ENCODE measurements at regions not wholly inside any gene's neighbourhood (a gene's known extent, or its start where the extent isn't known, plus 50 kb on each side); places are given as distances from the start of the nearest gene placed in this dataset.
"Not testable (repeated sequence)": the region's sequence is repeated elsewhere in the genome, so short reads cannot be mapped to it uniquely, and the experiment has no call there.

- H3K4me3 ChIP-seq, result no peak overlapping the region
- H3K9me3 ChIP-seq, result peaks cover 0 to 5% of the 10 kb centered on the region in 2 donors
- no peaks in the 10 kb centered on the region for H3K27me3 ChIP-seq
- no peaks in the 10 kb centered on the region for H3K36me3 ChIP-seq
- intact Hi-C loops (cut with DNase I), result no loop called here
- TF ChIP-seq POLR2A (IDR thresholded peaks at IDR 0.05), result no peak
- no peak for TF ChIP-seq CTCF (IDR thresholded peaks at IDR 0.05)
- TF ChIP-seq EP300 (IDR thresholded peaks at IDR 0.05), result no peak
- WGBS, 3 donors, result 81 to 87% (median 82%) methylated on average over 12 of the region's 12 CpGs
- no peak overlapping the region for H3K27ac ChIP-seq
- no peaks in the 10 kb centered on the region for H3K4me1 ChIP-seq (ENCODE audit: insufficient read depth)
- DNase-seq, result no peak
These were observed 598.1 kb downstream of the UQCRFS1 start for GRCh38 chr19:28614634-28615545.

GRCh38 chr19:28612275-28612769 lies 600.6 kb downstream of the UQCRFS1 start:
- TF ChIP-seq CTCF (IDR thresholded peaks at IDR 0.05), result no peak
- TF ChIP-seq EP300 (IDR thresholded peaks at IDR 0.05), result no peak
- no peaks in the 10 kb centered on the region for H3K27me3 ChIP-seq
- peaks cover 0 to 5% of the 10 kb centered on the region in 2 donors for H3K9me3 ChIP-seq

GRCh38 chr19:28611227-28611914 lies 601.6 kb downstream of the UQCRFS1 start:
- H3K9me3 ChIP-seq; H3K4me3 ChIP-seq; H3K27me3 ChIP-seq; intact Hi-C loops (cut with DNase I); H3K27ac ChIP-seq; H3K4me1 ChIP-seq (ENCODE audit: insufficient read depth); DNase-seq; H3K36me3 ChIP-seq: not testable (repeated sequence)
- WGBS, 3 donors, result 74 to 86% (median 75%) methylated on average over 8 of the region's 8 CpGs

More at GRCh38 chr19:28612275-28612769, 600.6 kb downstream of the UQCRFS1 start:
- 84 to 92% (median 89%) methylated on average over 8 of the region's 8 CpGs for WGBS, 3 donors
- H3K4me1 ChIP-seq (ENCODE audit: insufficient read depth), result no peaks in the 10 kb centered on the region
- H3K27ac ChIP-seq, result no peak overlapping the region
- no peaks in the 10 kb centered on the region for H3K36me3 ChIP-seq
- intact Hi-C loops (cut with DNase I), result no loop called here
- H3K4me3 ChIP-seq, result no peak overlapping the region
- DNase-seq, result no peak

GRCh38 chr19:28610731-28611130 lies 602.2 kb downstream of the UQCRFS1 start:
- TF ChIP-seq CTCF (IDR thresholded peaks at IDR 0.05) (no peak), EP300 (IDR thresholded peaks at IDR 0.05) (no peak), POLR2A (IDR thresholded peaks at IDR 0.05) (no peak)
- Histone ChIP-seq H3K36me3 (no peaks in the 10 kb centered on the region), H3K9me3 (peaks cover 0 to 4% of the 10 kb centered on the region in 2 donors), H3K4me1 (ENCODE audit: insufficient read depth) (no peaks in the 10 kb centered on the region), H3K27me3 (no peaks in the 10 kb centered on the region), H3K4me3 (no peak overlapping the region), H3K27ac (no peak overlapping the region)
- DNase-seq, result no peak
- WGBS, 3 donors, result 82 to 85% (median 83%) methylated on average over 6 of the region's 6 CpGs
- intact Hi-C loops (cut with DNase I), result no loop called here
